ENCODE measurements at regions not wholly inside any gene's neighbourhood (a gene's known extent, or its start where the extent isn't known, plus 50 kb on each side); places are given as distances from the start of the nearest gene placed in this dataset.

DNA sequence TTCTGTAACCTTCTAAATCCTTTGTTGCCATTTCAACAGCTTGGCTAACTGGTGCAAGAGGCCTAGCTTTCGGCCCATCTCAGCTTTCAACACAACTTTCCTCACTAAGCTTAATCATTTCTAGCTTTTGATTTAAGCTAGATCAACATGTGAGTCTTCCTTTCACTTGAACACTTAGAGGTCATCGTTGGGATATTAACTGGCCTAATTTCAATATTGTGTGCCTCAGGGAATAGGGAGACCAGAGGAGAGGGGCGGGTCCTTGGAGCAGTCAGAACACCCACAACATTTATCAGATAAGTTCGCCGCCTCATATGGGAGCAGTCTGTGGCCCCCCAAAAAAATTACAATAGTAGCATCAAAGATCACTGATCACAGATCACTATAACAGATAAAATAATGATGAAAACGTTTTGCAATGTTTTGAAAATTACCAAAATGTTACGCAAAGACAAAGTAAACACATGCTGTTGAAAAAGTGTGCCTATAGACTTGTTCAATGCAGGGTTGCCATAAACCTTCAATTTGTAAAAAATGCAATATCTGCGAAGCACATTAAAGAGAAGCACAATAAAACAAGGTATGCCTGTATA is 66.8 kb upstream of the PCSK1 start:
- no peak for TF ChIP-seq CTCF (IDR thresholded peaks at IDR 0.05; ENCODE audit: insufficient read depth, low read length, poor library complexity, severe bottlenecking)
- Histone ChIP-seq H3K36me3 (ENCODE audit: control insufficient read depth, insufficient read depth, low read length) (no peaks in the 10 kb centered on the region), H3K4me3 (replicated peaks; ENCODE audit: low read depth, low read length) (no peak overlapping the region), H3K27me3 (replicated peaks; ENCODE audit: control insufficient read depth, insufficient read depth, low read length) (no peaks in the 10 kb centered on the region)
- no peak for DNase-seq (ENCODE audit: extremely low read depth, insufficient read length)

DNA sequence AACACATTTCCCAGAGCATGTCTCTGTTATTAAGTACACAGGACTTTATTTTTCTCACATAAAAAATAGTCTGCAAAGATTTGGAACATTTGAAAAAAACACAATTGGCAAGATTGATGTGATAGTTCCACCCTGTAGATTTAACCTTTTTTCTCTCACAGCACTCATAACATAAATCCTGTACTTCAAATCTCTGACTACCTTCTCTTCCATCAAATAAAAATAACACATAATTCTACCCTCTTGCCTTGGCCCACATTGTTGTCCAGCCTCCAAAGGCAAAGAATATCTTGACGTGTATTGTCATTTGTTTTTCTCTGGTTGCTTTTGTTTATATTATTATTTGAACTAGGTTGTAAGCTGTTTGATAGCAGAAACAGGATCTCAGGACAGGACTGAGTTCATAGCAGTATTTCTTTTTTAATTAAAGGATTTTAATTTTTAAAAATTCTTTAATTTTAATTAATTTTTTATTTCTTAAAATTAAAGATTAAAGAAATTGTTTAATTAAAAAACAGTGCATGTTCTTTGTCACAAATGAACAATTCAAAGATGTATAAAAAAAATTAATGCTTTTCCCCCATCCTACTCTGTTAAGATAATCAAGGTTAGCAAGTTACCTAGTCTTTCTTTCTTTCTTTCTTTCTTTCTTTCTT is 69.1 kb upstream of the PCSK1 start:
- H3K36me3 ChIP-seq (ENCODE audit: control insufficient read depth, insufficient read depth, low read length) = no peaks in the 10 kb centered on the region

GRCh38 chr5:96503501-96504236 is 70.6 kb upstream of the PCSK1 start:
- H3K36me3 ChIP-seq (ENCODE audit: control insufficient read depth, insufficient read depth, low read length) = no peaks in the 10 kb centered on the region
- no peak overlapping the region for H3K4me3 ChIP-seq (replicated peaks; ENCODE audit: low read depth, low read length)
- no peak for DNase-seq (ENCODE audit: extremely low read depth, insufficient read length)
- no peaks in the 10 kb centered on the region for H3K27me3 ChIP-seq (replicated peaks; ENCODE audit: control insufficient read depth, insufficient read depth, low read length)
- TF ChIP-seq CTCF (IDR thresholded peaks at IDR 0.05; ENCODE audit: insufficient read depth, low read length, poor library complexity, severe bottlenecking) = no peak

More for the DNA sequence above, 69.1 kb upstream of the PCSK1 start:
- DNase-seq (ENCODE audit: extremely low read depth, insufficient read length) = no peak
- Histone ChIP-seq H3K4me3 (replicated peaks; ENCODE audit: low read depth, low read length) (no peak overlapping the region), H3K27me3 (replicated peaks; ENCODE audit: control insufficient read depth, insufficient read depth, low read length) (no peaks in the 10 kb centered on the region)
- TF ChIP-seq CTCF (IDR thresholded peaks at IDR 0.05; ENCODE audit: insufficient read depth, low read length, poor library complexity, severe bottlenecking) = no peak

DNA sequence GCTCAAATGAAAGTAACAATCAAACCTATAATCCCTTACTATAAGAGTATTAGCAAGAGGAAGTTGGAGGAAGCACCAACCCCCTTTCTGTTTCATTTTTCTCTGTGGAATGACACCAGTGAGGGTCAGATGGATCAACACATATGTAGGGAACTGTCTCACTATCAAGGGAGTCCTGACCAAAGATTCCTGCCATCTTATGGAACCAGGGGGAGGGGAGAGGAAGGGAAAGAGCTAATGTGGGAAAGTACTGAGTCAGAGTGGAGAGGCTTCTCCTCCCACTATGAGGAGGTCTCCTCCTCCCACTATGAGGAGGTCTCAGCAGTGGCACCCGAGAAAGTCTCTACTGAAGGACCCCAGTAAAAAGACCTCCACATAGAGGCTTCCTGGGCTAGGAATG is 73.3 kb upstream of the PCSK1 start:
- no peak for TF ChIP-seq CTCF (IDR thresholded peaks at IDR 0.05; ENCODE audit: insufficient read depth, low read length, poor library complexity, severe bottlenecking)
- Histone ChIP-seq H3K4me3 (replicated peaks; ENCODE audit: low read depth, low read length) (no peak overlapping the region), H3K36me3 (ENCODE audit: control insufficient read depth, insufficient read depth, low read length) (no peaks in the 10 kb centered on the region), H3K27me3 (replicated peaks; ENCODE audit: control insufficient read depth, insufficient read depth, low read length) (no peaks in the 10 kb centered on the region)
- no peak for DNase-seq (ENCODE audit: extremely low read depth, insufficient read length)

DNA sequence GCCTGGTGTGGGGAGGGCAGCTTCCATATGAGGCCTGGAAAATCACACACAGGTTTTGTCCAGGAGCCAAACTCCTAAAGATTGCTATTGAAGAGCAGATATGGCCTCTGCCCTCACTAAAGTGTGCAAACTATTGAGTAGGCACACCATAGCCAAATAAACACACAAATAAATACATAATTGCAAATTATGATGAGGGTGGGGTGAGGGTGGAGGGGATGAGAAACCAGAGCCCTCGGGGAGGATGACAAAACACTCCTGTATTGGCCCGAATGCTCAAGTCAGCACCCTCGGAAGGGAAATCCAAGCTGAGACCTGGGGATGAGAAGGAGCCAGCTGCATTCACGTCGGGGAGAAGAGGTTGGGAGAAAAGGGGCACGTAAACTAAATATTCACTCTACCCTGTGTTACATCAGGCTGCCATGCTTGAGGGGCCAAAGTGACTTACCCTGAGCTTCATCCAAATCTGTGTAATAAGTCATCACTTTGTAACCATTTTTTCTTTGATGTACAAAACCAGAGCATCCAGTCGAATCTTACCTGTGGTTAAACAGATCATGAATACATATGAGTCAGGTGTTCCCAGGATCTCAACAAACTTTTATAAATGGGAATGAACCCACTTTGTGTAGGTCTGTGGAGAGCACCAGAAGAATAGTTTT is 73.9 kb upstream of the PCSK1 start:
- Histone ChIP-seq H3K27me3 (replicated peaks; ENCODE audit: control insufficient read depth, insufficient read depth, low read length) (no peaks in the 10 kb centered on the region), H3K4me3 (replicated peaks; ENCODE audit: low read depth, low read length) (no peak overlapping the region), H3K36me3 (ENCODE audit: control insufficient read depth, insufficient read depth, low read length) (no peaks in the 10 kb centered on the region)
- no peak for DNase-seq (ENCODE audit: extremely low read depth, insufficient read length)
- TF ChIP-seq CTCF (IDR thresholded peaks at IDR 0.05; ENCODE audit: insufficient read depth, low read length, poor library complexity, severe bottlenecking) = no peak

Data from GM06990 (cell line).